ENCODE measurements at regions not wholly inside any gene's neighbourhood (a gene's known extent, or its start where the extent isn't known, plus 50 kb on each side); places are given as distances from the start of the nearest gene placed in this dataset.

- TF ChIP-seq CTCF (IDR thresholded peaks at IDR 0.05): no peak
- TF ChIP-seq POLR2A (IDR thresholded peaks at IDR 0.05): no peak
Measured at GRCh38 chr17:71919896-71920295, 200.9 kb upstream of the SOX9 start.
